K562 (cell line): ENCODE measurements at regions not wholly inside any gene's neighbourhood (a gene's known extent, or its start where the extent isn't known, plus 50 kb on each side); places are given as distances from the start of the nearest gene placed in this dataset.
A peak's percentile ranks its signal among the peaks of the same experiment; 100 is the strongest.

ENCODE experiments used
- ATAC-seq: fragments of 200-7000 bp; cut with Tn5 transposase; 3 replicates; pipeline ENCODE4 v1.9.1; 2020; ENCODE audit warnings: moderate library complexity
- BruUV-seq: library from RNA; stranded (reverse); fragments of 400-500 nt; replicated peaks from 2 replicates; lab custom pipeline; 2021; lab: Mats Ljungman, UMichigan
- CTCF ChIA-PET: fragments of 300-600 bp; formaldehyde crosslinking; extraction: SDS; loops from one replicate; lab custom pipeline; 2021; ENCODE audit warnings: low intra/inter-chr PET ratio; lab: Yijun Ruan, JAX
- POLR2A ChIA-PET: fragments of 300-600, 350-650 bp; sonication (Branson Sonifier 250); formaldehyde crosslinking; extraction: SDS; loops from one replicate; lab custom pipeline; 2021; ENCODE audit warnings: antibody characterized with exemption, inconsistent platforms; lab: Yijun Ruan, JAX
- DNase-seq, 4 experiments: peaks; one replicate each; pipeline versions ENCODE4 v3.0.0 to v3.0.0-alpha.2; 2011 to 2018; ENCODE audit warnings: low spot score in 3 of 4, mixed read lengths in 3 of 4; ENCODE audit errors: extremely low read depth in 1 of 4
- FAIRE-seq: peaks from 2 replicates; lab custom pipeline; 2011; peaks lifted over from hg19 to GRCh38; lab: Jason Lieb, UNC
- H2AFZ ChIP-seq: 2 replicates; pipeline ENCODE4 v1.6.0; 2011; ENCODE audit warnings: low read depth, low read length, control low read depth, inconsistent platforms
- H3K27ac ChIP-seq: fragments of 200-600 bp; 3 replicates; pipeline ENCODE4 v1.8.0; 2011; ENCODE audit warnings: low read depth, mild to moderate bottlenecking, control low read depth, inconsistent platforms, low read length, moderate library complexity, mixed read lengths; ENCODE audit errors: extremely low read depth
- H3K27me3 ChIP-seq, 2 experiments: fragments of 300-600 bp in 1 of 2; 2 replicates in 1 of 2; 3 replicates in 1 of 2; pipeline versions ENCODE4 v1.6.0 to v1.8.0; 2011; ENCODE audit warnings: inconsistent platforms in 2 of 2, low read length in 2 of 2, mild to moderate bottlenecking in 1 of 2, mixed read lengths in 1 of 2, moderate library complexity in 1 of 2; ENCODE audit not compliant: control insufficient read depth in 2 of 2, insufficient read depth in 2 of 2
- H3K36me3 ChIP-seq: fragments of 300-600 bp; 3 replicates; pipeline ENCODE4 v1.8.0; 2011; ENCODE audit warnings: mild to moderate bottlenecking, low read length, inconsistent platforms; ENCODE audit not compliant: control insufficient read depth, insufficient read depth
- H3K4me1 ChIP-seq, 2 experiments: fragments of 200-600 bp in 1 of 2; replicated peaks in 1 of 2; 2 replicates in 1 of 2; 3 replicates in 1 of 2; pipeline versions ENCODE4 v1.5.1 to v1.8.0; 2011; ENCODE audit warnings: inconsistent platforms in 2 of 2, low read length in 2 of 2, mild to moderate bottlenecking in 1 of 2, mixed read lengths in 1 of 2, moderate library complexity in 1 of 2; ENCODE audit not compliant: control insufficient read depth in 2 of 2, insufficient read depth in 2 of 2
- H3K4me2 ChIP-seq: 2 replicates; pipeline ENCODE4 v1.6.1; 2011; ENCODE audit warnings: low read length, control low read depth, inconsistent platforms, mixed read lengths; ENCODE audit not compliant: insufficient read depth
- H3K4me3 ChIP-seq: fragments of 200-600 bp; sonication (generic), shearing (Covaris generic); 2 replicates; pipeline ENCODE4 v1.5.1; 2016; ENCODE audit warnings: control low read depth, inconsistent platforms
- H3K79me2 ChIP-seq: fragments of 200-600 bp; 3 replicates; pipeline ENCODE4 v1.8.0; 2011; ENCODE audit warnings: low read length, inconsistent platforms; ENCODE audit not compliant: control insufficient read depth, insufficient read depth
- H3K9ac ChIP-seq, 2 experiments: 2 replicates each; pipeline versions ENCODE4 v1.6.0 to v1.6.1; 2011; ENCODE audit warnings: low read depth in 2 of 2, low read length in 2 of 2, control low read depth in 1 of 2, inconsistent platforms in 1 of 2, mild to moderate bottlenecking in 1 of 2, mixed read lengths in 1 of 2; ENCODE audit not compliant: insufficient read depth in 1 of 2
- H3K9me1 ChIP-seq: one replicate; pipeline ENCODE4 v1.6.0; 2011; ENCODE audit warnings: inconsistent platforms, mild to moderate bottlenecking, low read length, moderate library complexity; ENCODE audit not compliant: control insufficient read depth, insufficient read depth
- H3K9me3 ChIP-seq: replicated peaks from 2 replicates; pipeline ENCODE4 v1.5.1; 2011; ENCODE audit warnings: low read depth, low read length, inconsistent platforms; ENCODE audit not compliant: control insufficient read depth, insufficient read depth
- H4K20me1 ChIP-seq: replicated peaks from 2 replicates; pipeline ENCODE4 v1.6.1; 2011; ENCODE audit warnings: low read length, inconsistent platforms, mixed read lengths; ENCODE audit not compliant: control insufficient read depth, insufficient read depth
- EP300 ChIP-seq: IDR thresholded peaks from 2 replicates; pipeline ENCODE4 v1.6.1; 2012; ENCODE audit warnings: low read length, improper control_type of control experiment
- KLF1 ChIP-seq: fragments of 450-650 bp; IDR thresholded peaks from 2 replicates; pipeline ENCODE4 v1.6.1; 2016; ENCODE audit warnings: missing genetic modification characterization, missing compliant biosample characterization
- NCOA4 ChIP-seq: fragments of 450-650 bp; IDR thresholded peaks from 2 replicates; pipeline ENCODE4 v1.6.1; 2018; ENCODE audit warnings: mild to moderate bottlenecking; ENCODE audit not compliant: partially characterized antibody
- POLR3G ChIP-seq: IDR thresholded peaks from 2 replicates; pipeline ENCODE4 v1.6.1; 2011; ENCODE audit not compliant: insufficient read length, insufficient replicate concordance; ENCODE audit errors: extremely low read depth
- TBP ChIP-seq: optimal IDR thresholded peaks from 2 replicates; pipeline ENCODE3; 2011; ENCODE audit warnings: low read depth, low read length, improper control_type of control experiment
- WGBS: fragments of 100-300 bp; shearing (Covaris generic); methylation state at CpG from one replicate; pipeline ENCODE4 v1.1.6; 2016; ENCODE audit warnings: low coverage, mixed read lengths; ENCODE audit not compliant: insufficient coverage; ENCODE audit errors: missing lambda C conversion rate; 5-methylcytosine and 5-hydroxymethylcytosine counted together
- in situ Hi-C: fragments of 300-500 bp; cut with MboI; formaldehyde crosslinking; loops from 4 replicates; pipeline ENCODE4 v1.15.0; 2018; ENCODE audit warnings: inconsistent platforms, mixed read lengths
- intact Hi-C: fragments of 100-400 bp; cut with micrococcal nuclease; formaldehyde crosslinking; loops from 2 replicates; pipeline ENCODE4 v1.14.2; 2022
- TF ChIP-seq, protein P1 (sequence below): sonication (generic); IDR thresholded peaks from 2 replicates; pipeline ENCODE4 v1.6.1; 2016
- TF ChIP-seq, protein P2 (sequence below): fragments of 450-650 bp; IDR thresholded peaks from 2 replicates; pipeline ENCODE4 v1.6.1; 2016; ENCODE audit warnings: low read depth

DNA sequence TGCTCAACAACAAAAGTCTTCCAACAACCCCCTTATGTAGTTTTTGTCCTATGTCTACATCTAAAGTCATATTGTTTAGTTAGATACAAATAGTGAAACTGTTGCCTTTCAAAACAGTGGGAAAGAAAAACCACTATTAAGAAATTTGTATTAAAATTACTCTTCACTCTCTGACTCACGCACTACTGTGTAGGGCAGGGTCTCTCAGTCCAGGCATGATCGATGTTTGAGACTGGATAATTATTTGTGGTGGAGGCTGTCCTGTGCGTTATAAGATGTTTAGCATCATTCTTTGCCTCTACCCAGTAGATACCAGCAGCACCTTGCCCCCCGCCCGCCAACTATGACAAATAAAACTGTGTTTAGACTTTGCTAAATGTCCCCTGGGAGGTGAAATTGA is 369.4 kb upstream of the ZEB2 start:
- TF ChIP-seq EP300 (no peak), NCOA4 (no peak)
- TF ChIP-seq, all 486 proteins: peak for 0
- ChIA-PET CTCF (no interaction called here), POLR2A (no interaction called here)
- H3K36me3 ChIP-seq = no peaks in the 10 kb centered on the region
- H3K79me2 ChIP-seq = no peaks in the 10 kb centered on the region
- peaks cover 0 to 16% of the 10 kb centered on the region in 2 experiments; a peak in 2 of 5 replicates for H3K4me1 ChIP-seq
- no peak overlapping the region for H3K4me2 ChIP-seq
- 89% methylated on average over 5 of the region's 5 CpGs for WGBS
- no peak overlapping the region for H3K9ac ChIP-seq
- intact Hi-C loops (no loop called here), in situ Hi-C loops (no loop called here)
- no peaks in the 10 kb centered on the region for H3K9me1 ChIP-seq
- H3K27ac ChIP-seq = no peak overlapping the region
- H2AFZ ChIP-seq = no peak overlapping the region
- DNase-seq (no peak), ATAC-seq (no peak), FAIRE-seq (no peak)
- no peaks in the 10 kb centered on the region for H4K20me1 ChIP-seq
- BruUV-seq = no TSS peak
- no peak overlapping the region for H3K4me3 ChIP-seq
- H3K9me3 ChIP-seq = no peaks in the 10 kb centered on the region
- no peaks in the 10 kb centered on the region for H3K27me3 ChIP-seq

DNA sequence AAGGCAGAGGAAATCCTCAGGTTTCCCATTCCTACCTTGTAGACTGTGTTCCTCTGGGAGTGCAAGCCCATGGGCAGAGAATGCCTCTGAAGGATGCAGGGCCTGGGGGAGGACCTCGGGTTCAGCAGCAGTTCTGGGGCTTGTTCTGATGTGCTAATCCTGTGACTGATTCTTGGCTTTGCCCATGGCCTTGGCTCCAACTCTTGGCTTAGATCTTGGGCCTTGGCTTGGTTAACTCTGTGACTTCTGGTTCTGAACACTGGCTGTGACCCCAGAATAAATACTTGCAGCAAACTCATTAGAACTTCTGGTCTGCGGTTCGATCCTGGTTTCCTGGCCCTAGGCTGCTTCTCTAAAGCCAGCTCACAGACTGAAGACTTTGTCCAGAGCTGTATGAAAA is 366.9 kb upstream of the ZEB2 start:
- H3K4me1 ChIP-seq = peaks cover 0 to 16% of the 10 kb centered on the region in 2 experiments; a peak in 2 of 5 replicates
- BruUV-seq = no TSS peak
- CTCF ChIA-PET = interaction anchor here (0.6 kb wide), 1 partner anchor 1077 kb away, joined by 3 read pairs; no protein-coding TSS in a partner anchor
- intact Hi-C loops = no loop called here
- DNase-seq (no peak), FAIRE-seq (no peak), ATAC-seq (no peak)
- H2AFZ ChIP-seq = peak overlapping the region; percentile 25; the same call in 1 of the 2 replicates
- H3K27me3 ChIP-seq = no peaks in the 10 kb centered on the region
- no peak overlapping the region for H3K4me2 ChIP-seq
- no peaks in the 10 kb centered on the region for H3K36me3 ChIP-seq
- POLR2A ChIA-PET = no interaction called here
- H3K27ac ChIP-seq = no peak overlapping the region
- in situ Hi-C loops = no loop called here
- no peak overlapping the region for H3K9ac ChIP-seq
- WGBS = 56% methylated on average over 3 of the region's 3 CpGs
- no peaks in the 10 kb centered on the region for H3K9me1 ChIP-seq
- H3K79me2 ChIP-seq = no peaks in the 10 kb centered on the region
- H3K9me3 ChIP-seq = no peaks in the 10 kb centered on the region
- H4K20me1 ChIP-seq = no peaks in the 10 kb centered on the region
- no peak overlapping the region for H3K4me3 ChIP-seq
- TF ChIP-seq POLR3G (no peak), TBP (no peak), KLF1 (no peak)
- TF ChIP-seq, protein P1, sequence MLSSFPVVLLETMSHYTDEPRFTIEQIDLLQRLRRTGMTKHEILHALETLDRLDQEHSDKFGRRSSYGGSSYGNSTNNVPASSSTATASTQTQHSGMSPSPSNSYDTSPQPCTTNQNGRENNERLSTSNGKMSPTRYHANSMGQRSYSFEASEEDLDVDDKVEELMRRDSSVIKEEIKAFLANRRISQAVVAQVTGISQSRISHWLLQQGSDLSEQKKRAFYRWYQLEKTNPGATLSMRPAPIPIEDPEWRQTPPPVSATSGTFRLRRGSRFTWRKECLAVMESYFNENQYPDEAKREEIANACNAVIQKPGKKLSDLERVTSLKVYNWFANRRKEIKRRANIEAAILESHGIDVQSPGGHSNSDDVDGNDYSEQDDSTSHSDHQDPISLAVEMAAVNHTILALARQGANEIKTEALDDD = no peak
- TF ChIP-seq, protein P2, sequence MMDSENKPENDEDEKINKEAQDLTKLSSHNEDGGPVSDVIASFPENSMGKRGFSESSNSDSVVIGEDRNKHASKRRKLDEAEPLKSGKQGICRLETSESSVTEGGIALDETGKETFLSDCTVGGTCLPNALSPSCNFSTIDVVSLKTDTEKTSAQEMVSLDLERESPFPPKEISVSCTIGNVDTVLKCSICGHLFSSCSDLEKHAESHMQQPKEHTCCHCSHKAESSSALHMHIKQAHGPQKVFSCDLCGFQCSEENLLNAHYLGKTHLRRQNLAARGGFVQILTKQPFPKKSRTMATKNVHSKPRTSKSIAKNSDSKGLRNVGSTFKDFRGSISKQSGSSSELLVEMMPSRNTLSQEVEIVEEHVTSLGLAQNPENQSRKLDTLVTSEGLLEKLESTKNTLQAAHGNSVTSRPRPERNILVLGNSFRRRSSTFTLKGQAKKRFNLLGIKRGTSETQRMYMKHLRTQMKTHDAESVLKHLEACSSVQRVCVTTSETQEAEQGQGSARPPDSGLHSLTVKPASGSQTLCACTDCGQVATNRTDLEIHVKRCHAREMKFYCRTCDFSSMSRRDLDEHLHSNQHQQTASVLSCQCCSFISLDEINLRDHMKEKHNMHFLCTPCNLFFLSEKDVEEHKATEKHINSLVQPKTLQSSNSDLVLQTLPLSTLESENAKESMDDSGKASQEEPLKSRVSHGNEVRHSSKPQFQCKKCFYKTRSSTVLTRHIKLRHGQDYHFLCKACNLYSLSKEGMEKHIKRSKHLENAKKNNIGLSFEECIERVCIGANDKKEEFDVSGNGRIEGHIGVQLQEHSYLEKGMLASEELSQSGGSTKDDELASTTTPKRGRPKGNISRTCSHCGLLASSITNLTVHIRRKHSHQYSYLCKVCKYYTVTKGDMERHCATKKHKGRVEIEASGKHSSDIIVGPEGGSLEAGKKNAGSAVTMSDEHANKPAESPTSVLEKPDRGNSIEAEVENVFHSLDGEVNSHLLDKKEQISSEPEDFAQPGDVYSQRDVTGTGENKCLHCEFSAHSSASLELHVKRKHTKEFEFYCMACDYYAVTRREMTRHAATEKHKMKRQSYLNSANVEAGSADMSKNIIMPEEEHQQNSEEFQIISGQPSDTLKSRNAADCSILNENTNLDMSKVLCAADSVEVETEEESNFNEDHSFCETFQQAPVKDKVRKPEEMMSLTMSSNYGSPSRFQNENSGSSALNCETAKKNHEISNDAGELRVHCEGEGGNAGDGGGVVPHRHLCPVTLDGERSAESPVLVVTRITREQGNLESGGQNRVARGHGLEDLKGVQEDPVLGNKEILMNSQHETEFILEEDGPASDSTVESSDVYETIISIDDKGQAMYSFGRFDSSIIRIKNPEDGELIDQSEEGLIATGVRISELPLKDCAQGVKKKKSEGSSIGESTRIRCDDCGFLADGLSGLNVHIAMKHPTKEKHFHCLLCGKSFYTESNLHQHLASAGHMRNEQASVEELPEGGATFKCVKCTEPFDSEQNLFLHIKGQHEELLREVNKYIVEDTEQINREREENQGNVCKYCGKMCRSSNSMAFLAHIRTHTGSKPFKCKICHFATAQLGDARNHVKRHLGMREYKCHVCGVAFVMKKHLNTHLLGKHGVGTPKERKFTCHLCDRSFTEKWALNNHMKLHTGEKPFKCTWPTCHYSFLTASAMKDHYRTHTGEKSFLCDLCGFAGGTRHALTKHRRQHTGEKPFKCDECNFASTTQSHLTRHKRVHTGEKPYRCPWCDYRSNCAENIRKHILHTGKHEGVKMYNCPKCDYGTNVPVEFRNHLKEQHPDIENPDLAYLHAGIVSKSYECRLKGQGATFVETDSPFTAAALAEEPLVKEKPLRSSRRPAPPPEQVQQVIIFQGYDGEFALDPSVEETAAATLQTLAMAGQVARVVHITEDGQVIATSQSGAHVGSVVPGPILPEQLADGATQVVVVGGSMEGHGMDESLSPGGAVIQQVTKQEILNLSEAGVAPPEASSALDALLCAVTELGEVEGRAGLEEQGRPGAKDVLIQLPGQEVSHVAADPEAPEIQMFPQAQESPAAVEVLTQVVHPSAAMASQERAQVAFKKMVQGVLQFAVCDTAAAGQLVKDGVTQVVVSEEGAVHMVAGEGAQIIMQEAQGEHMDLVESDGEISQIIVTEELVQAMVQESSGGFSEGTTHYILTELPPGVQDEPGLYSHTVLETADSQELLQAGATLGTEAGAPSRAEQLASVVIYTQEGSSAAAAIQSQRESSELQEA = no peak
